Nephron progenitor cell (in vitro differentiated cells): ENCODE measurements at regions not wholly inside any gene's neighbourhood (a gene's known extent, or its start where the extent isn't known, plus 50 kb on each side); places are given as distances from the start of the nearest gene placed in this dataset.
A peak's percentile ranks its signal among the peaks of the same experiment; 100 is the strongest.

Source experiments
- DNase-seq: peaks from one replicate; pipeline ENCODE4 v3.0.0; 2021
- H3K27ac Mint-ChIP-seq: 2 replicates; pipeline ENCODE4 v1.8.0; 2021; ENCODE audit warnings: mild to moderate bottlenecking, moderate library complexity, mixed read lengths
- H3K27me3 Mint-ChIP-seq: 2 replicates; pipeline ENCODE4 v1.8.0; 2021; ENCODE audit warnings: mild to moderate bottlenecking, low read depth, mixed read lengths; ENCODE audit not compliant: poor library complexity
- H3K36me3 Mint-ChIP-seq: 2 replicates; pipeline ENCODE4 v1.8.0; 2021; ENCODE audit warnings: low read depth, mixed read lengths
- H3K4me1 Mint-ChIP-seq: 2 replicates; pipeline ENCODE4 v1.8.0; 2021; ENCODE audit warnings: mixed read lengths
- H3K4me3 Mint-ChIP-seq: 2 replicates; pipeline ENCODE4 v1.8.0; 2021; ENCODE audit warnings: mild to moderate bottlenecking, moderate library complexity, mixed read lengths
- H3K9me3 Mint-ChIP-seq: 2 replicates; pipeline ENCODE4 v1.8.0; 2021; ENCODE audit warnings: mild to moderate bottlenecking, moderate library complexity, mixed read lengths
- TF ChIP-seq, protein P1 (sequence below): fragments of 200-600 bp; sonication (generic); IDR thresholded peaks from 2 replicates; pipeline ENCODE4 v1.5.0; 2021; ENCODE audit warnings: antibody characterized with exemption

DNA sequence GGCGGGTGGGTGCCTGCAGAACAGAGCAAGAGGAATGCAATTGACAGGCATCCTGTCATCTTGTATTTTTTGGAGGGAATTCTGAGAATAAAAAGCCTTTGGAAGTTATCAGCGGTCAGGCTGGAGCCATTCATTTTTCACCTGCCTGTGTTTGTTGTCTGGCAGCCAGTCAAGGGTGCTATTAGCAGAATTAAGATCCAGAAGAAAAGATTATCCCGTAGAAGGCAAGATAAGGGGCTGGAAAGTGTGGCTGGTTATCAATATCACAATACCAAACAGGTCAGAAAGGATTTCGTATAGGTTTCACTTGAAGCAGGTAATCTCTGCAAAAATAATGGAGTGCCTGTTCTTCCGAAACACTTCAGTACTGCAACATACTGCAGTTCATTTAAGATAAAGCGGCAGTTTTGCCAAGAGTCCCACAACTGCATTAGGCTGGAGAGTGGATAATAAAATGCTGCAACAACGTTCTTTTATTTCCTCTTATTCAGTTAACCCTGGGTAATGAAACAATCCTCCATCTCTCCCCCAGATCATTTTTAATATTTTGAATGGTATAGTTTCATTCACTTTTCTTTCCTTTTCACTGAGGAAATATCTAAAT lies 171.2 kb upstream of the CDKN3 start:
- H3K9me3 Mint-ChIP-seq: no peaks in the 10 kb centered on the region
- no peaks in the 10 kb centered on the region for H3K27me3 Mint-ChIP-seq
- no peak overlapping the region for H3K27ac Mint-ChIP-seq
- no peaks in the 10 kb centered on the region for H3K36me3 Mint-ChIP-seq
- no peak for DNase-seq
- H3K4me1 Mint-ChIP-seq: peaks cover 63% of the 10 kb centered on the region
- TF ChIP-seq, protein P1, sequence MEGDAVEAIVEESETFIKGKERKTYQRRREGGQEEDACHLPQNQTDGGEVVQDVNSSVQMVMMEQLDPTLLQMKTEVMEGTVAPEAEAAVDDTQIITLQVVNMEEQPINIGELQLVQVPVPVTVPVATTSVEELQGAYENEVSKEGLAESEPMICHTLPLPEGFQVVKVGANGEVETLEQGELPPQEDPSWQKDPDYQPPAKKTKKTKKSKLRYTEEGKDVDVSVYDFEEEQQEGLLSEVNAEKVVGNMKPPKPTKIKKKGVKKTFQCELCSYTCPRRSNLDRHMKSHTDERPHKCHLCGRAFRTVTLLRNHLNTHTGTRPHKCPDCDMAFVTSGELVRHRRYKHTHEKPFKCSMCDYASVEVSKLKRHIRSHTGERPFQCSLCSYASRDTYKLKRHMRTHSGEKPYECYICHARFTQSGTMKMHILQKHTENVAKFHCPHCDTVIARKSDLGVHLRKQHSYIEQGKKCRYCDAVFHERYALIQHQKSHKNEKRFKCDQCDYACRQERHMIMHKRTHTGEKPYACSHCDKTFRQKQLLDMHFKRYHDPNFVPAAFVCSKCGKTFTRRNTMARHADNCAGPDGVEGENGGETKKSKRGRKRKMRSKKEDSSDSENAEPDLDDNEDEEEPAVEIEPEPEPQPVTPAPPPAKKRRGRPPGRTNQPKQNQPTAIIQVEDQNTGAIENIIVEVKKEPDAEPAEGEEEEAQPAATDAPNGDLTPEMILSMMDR: no peak
- no peak overlapping the region for H3K4me3 Mint-ChIP-seq

DNA sequence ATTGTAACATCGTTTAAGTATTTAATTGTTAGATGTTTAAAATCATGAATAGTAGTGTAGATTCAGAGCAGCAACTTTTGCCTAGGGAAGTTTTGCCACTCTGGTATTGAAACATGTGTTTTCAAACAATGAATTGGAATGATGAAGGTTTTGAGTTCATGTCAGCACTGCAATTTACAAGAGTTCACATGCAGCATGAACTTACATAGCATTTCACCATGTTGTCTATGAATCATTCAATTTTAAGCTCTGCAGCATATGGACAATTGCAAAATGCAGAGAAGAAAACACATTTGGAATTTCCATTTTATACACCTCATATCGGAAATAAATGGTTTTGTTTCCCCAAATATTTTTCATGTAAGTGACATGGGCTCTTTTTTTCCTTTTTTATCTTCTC lies 170.7 kb upstream of the CDKN3 start:
- H3K4me1 Mint-ChIP-seq: peaks cover 63% of the 10 kb centered on the region

DNA sequence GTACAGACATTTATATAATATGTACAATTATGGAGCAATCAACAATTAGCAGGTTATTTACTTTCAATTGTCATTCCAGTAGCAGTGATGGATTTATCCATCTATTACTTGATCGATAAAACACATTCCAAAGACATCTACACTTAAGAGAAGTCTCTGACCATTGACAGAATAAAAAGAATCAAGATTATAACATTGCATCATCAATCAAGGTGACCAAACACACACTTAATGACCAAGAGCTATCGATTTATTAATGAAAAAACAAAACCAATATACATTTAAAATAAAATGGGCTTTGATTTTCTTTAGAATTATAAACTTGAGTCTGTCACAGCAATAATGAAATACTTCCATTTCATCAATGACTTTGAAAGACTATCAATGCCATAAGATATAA lies 170.2 kb upstream of the CDKN3 start:
- DNase-seq: no peak
- H3K36me3 Mint-ChIP-seq: no peaks in the 10 kb centered on the region
- no peak overlapping the region for H3K27ac Mint-ChIP-seq
- TF ChIP-seq, protein P1: no peak
- no peak overlapping the region for H3K4me3 Mint-ChIP-seq
- H3K4me1 Mint-ChIP-seq: peaks cover 59% of the 10 kb centered on the region
- H3K9me3 Mint-ChIP-seq: no peaks in the 10 kb centered on the region
- H3K27me3 Mint-ChIP-seq: no peaks in the 10 kb centered on the region

More for the DNA sequence above, 170.7 kb upstream of the CDKN3 start:
- DNase-seq: no peak
- Mint-ChIP-seq H3K9me3 (no peaks in the 10 kb centered on the region), H3K36me3 (no peaks in the 10 kb centered on the region), H3K27me3 (no peaks in the 10 kb centered on the region), H3K4me3 (no peak overlapping the region), H3K27ac (no peak overlapping the region)
- TF ChIP-seq, protein P1: no peak

DNA sequence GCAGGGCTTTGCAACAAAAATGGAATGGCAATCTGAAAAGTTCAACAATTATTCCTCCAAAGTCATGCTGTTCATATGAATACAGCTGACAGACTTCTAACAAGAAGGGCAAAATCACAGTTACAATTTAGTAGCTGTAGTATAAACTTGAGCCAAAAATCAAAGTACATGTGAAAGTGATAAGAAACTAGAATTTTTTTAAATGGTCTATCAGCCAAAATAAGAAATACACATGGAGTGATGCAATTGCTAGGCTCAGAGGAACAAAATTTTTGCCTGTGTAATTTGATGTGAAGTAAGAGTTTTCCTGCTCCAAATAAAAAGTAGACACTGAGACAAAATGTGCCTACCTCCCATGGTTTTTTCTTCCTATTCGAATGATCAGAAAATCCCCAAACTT lies 167.7 kb upstream of the CDKN3 start:
- peaks cover 33% of the 10 kb centered on the region for H3K4me1 Mint-ChIP-seq
- H3K36me3 Mint-ChIP-seq: peaks cover 15% of the 10 kb centered on the region
- TF ChIP-seq, protein P1: no peak
- DNase-seq: no peak
- no peaks in the 10 kb centered on the region for H3K27me3 Mint-ChIP-seq
- H3K27ac Mint-ChIP-seq: no peak overlapping the region
- no peak overlapping the region for H3K4me3 Mint-ChIP-seq
- H3K9me3 Mint-ChIP-seq: peaks cover 16% of the 10 kb centered on the region

DNA sequence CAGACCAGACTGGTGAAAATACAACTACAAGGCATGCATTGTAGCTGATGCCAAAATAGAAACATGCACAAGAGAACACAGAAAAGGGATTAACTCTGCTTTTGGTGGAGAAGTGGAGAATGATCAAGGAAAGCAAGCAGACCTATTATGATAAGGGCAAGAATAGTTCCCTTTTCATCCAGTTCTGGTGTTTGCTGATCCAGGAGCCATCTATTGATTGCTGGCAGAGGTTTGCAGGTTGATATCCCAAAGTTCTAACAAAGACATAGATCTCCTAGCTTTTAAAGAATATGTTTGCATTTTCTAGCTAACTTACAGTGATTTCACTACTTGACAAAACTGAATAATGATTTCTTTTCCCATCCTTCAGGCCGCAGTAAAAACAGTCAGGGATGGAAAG lies 166.2 kb upstream of the CDKN3 start:
- TF ChIP-seq, protein P1: no peak
- H3K27ac Mint-ChIP-seq: peak overlapping the region; percentile 60
- peaks cover 18% of the 10 kb centered on the region for H3K4me1 Mint-ChIP-seq
- DNase-seq: no peak
- peaks cover 3% of the 10 kb centered on the region for H3K27me3 Mint-ChIP-seq
- H3K9me3 Mint-ChIP-seq: peaks cover 30% of the 10 kb centered on the region
- peaks cover 24% of the 10 kb centered on the region for H3K36me3 Mint-ChIP-seq
- no peak overlapping the region for H3K4me3 Mint-ChIP-seq

DNA sequence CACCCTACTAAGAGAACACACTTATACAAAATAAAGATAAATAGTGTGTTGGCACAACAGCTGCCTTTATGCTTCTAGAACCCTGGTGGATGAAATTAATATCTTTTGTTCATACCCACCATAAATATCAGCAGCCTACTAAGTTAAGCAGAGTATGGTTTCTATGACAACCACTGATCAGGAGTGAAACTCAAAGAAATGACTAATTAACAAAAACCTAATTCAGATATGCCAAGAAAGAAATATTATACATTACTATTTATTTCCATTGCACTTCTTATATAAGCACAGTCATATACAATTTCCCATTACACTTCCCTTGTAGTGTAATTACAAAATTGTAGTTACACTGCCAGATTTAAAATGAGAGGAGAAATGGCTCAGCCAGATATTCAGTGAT lies 164.1 kb upstream of the CDKN3 start:
- no peak overlapping the region for H3K27ac Mint-ChIP-seq
- peaks cover 24% of the 10 kb centered on the region for H3K36me3 Mint-ChIP-seq
- H3K9me3 Mint-ChIP-seq: peaks cover 37% of the 10 kb centered on the region

More for the DNA sequence above, 164.1 kb upstream of the CDKN3 start:
- Mint-ChIP-seq H3K27me3 (peaks cover 3% of the 10 kb centered on the region), H3K4me1 (peaks cover 13% of the 10 kb centered on the region), H3K4me3 (no peak overlapping the region)
- TF ChIP-seq, protein P1: no peak
- DNase-seq: no peak
